ENCODE measurements at regions not wholly inside any gene's neighbourhood (a gene's known extent, or its start where the extent isn't known, plus 50 kb on each side); places are given as distances from the start of the nearest gene placed in this dataset.
A peak's percentile ranks its signal among the peaks of the same experiment; 100 is the strongest.

DNA sequence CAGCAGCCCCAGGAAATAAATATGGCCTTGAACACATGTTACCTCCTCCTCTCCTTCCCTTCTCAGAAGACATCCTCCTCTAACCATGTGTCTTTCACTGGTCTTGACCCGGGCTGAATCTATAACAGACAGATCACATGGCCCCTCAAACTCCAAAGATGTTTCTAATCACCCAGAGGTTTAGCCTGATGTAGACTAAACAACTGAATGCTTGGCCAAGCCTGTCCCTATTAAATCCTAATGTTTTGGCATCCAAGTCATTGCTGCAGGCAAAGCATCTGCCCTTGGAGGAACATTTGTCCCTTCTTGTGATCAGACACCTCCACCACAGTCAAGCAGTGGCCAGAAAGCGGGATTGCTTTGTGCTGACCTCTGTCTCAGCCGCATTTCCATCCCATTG is 65.5 kb downstream of the ANKRD60 start:
- intact Hi-C loops (cut with DNase I), result no loop called here
- no peaks in the 10 kb centered on the region for H3K36me3 ChIP-seq
- no peak overlapping the region for H3K4me3 ChIP-seq
- no peak overlapping the region for H3K27ac ChIP-seq
- H3K9me3 ChIP-seq, result no peaks in the 10 kb centered on the region
- TF ChIP-seq, protein P1, sequence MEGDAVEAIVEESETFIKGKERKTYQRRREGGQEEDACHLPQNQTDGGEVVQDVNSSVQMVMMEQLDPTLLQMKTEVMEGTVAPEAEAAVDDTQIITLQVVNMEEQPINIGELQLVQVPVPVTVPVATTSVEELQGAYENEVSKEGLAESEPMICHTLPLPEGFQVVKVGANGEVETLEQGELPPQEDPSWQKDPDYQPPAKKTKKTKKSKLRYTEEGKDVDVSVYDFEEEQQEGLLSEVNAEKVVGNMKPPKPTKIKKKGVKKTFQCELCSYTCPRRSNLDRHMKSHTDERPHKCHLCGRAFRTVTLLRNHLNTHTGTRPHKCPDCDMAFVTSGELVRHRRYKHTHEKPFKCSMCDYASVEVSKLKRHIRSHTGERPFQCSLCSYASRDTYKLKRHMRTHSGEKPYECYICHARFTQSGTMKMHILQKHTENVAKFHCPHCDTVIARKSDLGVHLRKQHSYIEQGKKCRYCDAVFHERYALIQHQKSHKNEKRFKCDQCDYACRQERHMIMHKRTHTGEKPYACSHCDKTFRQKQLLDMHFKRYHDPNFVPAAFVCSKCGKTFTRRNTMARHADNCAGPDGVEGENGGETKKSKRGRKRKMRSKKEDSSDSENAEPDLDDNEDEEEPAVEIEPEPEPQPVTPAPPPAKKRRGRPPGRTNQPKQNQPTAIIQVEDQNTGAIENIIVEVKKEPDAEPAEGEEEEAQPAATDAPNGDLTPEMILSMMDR (IDR thresholded peaks at IDR 0.05), result no peak
- DNase-seq (ENCODE audit: low spot score in 2 of 2), result no peak
- H3K4me1 ChIP-seq, result no peaks in the 10 kb centered on the region
- H3K27me3 ChIP-seq, result no peaks in the 10 kb centered on the region

DNA sequence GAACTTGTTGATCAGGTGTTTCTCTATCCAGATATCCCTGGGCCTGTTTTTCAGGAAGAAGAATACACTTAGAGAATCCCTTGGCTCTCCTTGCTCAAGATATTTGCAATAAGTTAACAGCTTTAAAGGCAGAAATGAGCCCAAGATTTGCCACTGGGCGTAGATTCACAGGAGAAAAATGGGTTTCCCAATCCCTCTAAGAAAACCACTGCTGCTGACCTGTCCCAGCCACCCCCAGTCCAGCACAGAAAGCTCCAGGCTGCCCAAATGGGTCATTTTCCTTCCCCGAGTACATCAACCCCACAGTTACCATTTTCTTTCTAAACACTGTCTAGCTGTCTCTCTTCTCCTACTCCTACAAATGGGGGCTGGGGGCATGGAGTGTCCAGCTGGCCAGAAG is 67.3 kb downstream of the ANKRD60 start:
- Histone ChIP-seq H3K27ac (peak overlapping the region in 1 of 2 donors; percentile 49), H3K36me3 (no peaks in the 10 kb centered on the region), H3K4me3 (no peak overlapping the region), H3K4me1 (no peaks in the 10 kb centered on the region), H3K27me3 (no peaks in the 10 kb centered on the region), H3K9me3 (no peaks in the 10 kb centered on the region)
- TF ChIP-seq, protein P1 (IDR thresholded peaks at IDR 0.05), result no peak
- no peak for DNase-seq (ENCODE audit: low spot score in 2 of 2)
- intact Hi-C loops (cut with DNase I), result no loop called here

DNA sequence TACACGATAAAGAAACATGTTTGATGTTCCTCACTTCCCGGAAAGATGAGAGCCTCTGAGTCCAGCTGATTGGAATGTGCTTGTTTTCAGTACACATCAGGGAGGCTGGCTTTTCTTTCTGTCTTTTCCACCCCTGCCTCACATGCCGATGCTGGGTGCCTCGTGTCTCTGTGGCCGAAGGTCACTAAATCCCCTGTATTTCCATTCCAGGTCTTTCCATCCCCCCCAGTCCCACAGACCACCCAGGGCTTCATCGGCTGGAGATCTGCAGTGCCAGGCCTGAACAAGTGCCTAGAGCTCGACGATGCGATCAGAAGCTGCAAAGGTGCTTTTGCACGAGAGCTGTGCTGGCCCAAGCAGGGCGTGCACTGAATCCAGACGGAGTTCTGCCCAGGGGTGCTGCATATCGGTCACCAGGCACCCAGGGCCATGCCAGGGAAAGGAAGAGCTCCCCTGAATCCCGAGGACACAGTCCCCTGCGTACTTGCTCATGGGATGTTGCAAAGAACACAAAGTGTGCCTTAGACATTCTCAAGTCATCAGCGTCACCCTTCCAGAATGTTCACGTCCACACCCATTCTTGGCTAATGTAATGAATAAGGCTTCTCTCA is 67.9 kb downstream of the ANKRD60 start:
- H3K9me3 ChIP-seq, result no peaks in the 10 kb centered on the region
- H3K4me3 ChIP-seq, result no peak overlapping the region
- TF ChIP-seq, protein P1 (IDR thresholded peaks at IDR 0.05), result no peak
- no peak for DNase-seq (ENCODE audit: low spot score in 2 of 2)
- H3K27ac ChIP-seq, result no peak overlapping the region
- intact Hi-C loops (cut with DNase I), result no loop called here
- H3K36me3 ChIP-seq, result no peaks in the 10 kb centered on the region
- no peaks in the 10 kb centered on the region for H3K4me1 ChIP-seq
- no peaks in the 10 kb centered on the region for H3K27me3 ChIP-seq

DNA sequence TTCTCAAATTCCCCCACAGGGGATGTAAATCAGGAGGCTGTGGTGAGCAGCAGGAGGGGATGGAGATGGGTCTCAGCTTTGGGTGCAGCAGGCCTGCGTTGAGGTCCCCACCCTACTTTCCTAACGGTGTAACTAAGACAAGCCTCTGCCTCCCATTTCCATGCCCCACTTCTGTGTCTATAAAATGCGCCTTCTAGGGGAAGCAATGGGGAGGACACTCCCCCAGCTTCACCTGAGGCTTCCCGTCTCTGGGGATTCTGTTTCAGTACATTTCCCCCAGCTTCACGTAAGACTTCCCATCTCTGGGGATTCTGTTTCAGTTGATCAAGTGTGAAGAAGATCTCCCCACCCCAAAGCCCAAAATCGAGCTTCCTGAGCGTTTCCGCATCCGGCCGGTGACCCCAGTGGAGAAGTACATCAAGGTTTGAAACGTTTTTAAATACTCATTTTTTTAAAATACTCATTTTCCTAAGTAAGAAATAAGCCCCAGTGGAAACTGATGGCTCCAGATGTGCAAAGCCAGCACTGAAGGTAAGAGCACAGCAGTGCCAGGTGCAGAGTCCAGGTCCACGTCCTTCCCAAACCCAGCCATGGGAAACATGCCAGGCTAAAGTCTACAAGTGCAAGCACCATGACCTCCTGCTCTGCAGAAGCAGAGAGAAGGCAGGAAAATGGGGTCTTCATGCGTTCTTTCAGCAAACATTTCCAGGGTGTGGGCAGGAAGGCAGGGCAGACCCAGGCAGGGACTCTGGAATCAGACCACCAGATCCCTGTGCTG is 73.1 kb downstream of the ANKRD60 start:
- no peak for DNase-seq (ENCODE audit: low spot score in 2 of 2)
- intact Hi-C loops (cut with DNase I), result no loop called here
- H3K4me1 ChIP-seq, result no peaks in the 10 kb centered on the region
- no peaks in the 10 kb centered on the region for H3K27me3 ChIP-seq
- no peak overlapping the region for H3K27ac ChIP-seq
- H3K9me3 ChIP-seq, result no peaks in the 10 kb centered on the region
- H3K36me3 ChIP-seq, result no peaks in the 10 kb centered on the region
- TF ChIP-seq, protein P1 (IDR thresholded peaks at IDR 0.05), result no peak
- no peak overlapping the region for H3K4me3 ChIP-seq

DNA sequence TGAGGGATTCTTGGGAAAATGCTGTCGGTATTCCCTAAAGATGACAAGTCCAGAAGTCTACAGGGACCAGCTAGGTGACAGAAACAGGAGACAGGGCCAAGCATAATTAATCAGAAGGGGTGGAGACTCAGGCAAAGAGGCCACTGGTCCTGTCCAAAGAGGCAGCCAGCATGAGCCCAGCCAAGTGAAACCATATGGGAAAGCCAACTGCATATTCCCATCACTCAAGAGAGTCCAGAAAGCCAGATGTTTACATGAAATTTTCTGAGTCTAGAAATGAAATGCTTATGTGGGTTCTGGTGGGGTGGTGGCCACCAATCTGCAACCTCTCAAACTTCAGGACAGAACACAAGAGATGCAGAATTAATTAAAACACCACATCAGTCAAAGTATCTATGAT is 74.3 kb downstream of the ANKRD60 start:
- Histone ChIP-seq H3K27ac (no peak overlapping the region), H3K9me3 (no peaks in the 10 kb centered on the region), H3K27me3 (no peaks in the 10 kb centered on the region), H3K36me3 (no peaks in the 10 kb centered on the region), H3K4me3 (no peak overlapping the region), H3K4me1 (peaks cover 6 to 9% of the 10 kb centered on the region in 2 donors)
- no peak for DNase-seq (ENCODE audit: low spot score in 2 of 2)
- TF ChIP-seq, protein P1 (IDR thresholded peaks at IDR 0.05), result no peak
- intact Hi-C loops (cut with DNase I), result no loop called here

All from ascending aorta (tissue), 2 donors.